Hypothalamus (tissue), 51 donors: ENCODE measurements at regions not wholly inside any gene's neighbourhood (a gene's known extent, or its start where the extent isn't known, plus 50 kb on each side); places are given as distances from the start of the nearest gene placed in this dataset.
"Not testable (repeated sequence)": the region's sequence is repeated elsewhere in the genome, so short reads cannot be mapped to it uniquely, and the experiment has no call there.

Source experiments
- DNase-seq, 51 donors: peaks; one replicate each; lab custom pipeline; 2025; lab: John Stamatoyannopoulos, UW

DNA sequence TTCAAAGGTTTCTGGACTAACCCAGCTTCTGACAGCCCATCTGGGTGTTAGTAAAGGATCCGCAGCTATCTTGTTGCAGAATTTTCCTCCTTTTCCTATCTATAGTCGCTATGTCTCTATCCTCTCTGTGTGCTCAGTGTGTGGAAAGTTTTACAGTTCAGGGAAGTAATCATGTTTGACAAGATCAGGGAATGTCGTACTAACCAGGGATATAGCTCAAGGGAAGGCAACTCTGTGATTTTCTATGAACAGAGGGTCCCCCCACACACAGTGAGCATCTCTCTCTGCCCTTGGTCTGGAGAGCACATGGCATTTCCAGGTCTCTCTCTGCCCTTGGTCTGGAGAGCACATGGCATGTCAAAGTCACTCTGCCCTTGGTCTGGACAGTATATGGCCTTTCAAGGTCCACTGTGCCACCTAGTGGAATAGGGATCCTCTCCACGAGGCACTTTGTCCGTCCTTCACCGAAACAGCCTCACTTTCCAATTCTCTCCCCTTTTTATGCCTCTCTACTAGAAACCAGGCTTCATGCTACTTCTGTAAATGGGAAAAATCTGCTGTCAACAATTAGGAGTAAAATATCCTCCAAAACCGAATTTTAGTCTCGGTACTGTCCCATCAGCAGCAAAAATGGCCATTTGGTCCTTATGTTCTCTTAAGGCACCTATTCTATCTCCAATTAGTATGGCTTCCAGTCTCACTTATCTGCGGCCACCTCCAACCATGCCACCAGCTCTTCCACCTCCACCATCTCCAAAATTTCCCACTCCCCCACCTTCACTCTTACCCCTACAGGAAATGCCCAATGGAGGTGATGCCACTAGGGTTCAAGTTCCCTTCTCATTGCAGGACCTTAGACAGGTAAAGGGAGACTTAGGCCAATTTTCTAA is 88.7 kb downstream of the IGLL5 start:
- DNase-seq: no peak

DNA sequence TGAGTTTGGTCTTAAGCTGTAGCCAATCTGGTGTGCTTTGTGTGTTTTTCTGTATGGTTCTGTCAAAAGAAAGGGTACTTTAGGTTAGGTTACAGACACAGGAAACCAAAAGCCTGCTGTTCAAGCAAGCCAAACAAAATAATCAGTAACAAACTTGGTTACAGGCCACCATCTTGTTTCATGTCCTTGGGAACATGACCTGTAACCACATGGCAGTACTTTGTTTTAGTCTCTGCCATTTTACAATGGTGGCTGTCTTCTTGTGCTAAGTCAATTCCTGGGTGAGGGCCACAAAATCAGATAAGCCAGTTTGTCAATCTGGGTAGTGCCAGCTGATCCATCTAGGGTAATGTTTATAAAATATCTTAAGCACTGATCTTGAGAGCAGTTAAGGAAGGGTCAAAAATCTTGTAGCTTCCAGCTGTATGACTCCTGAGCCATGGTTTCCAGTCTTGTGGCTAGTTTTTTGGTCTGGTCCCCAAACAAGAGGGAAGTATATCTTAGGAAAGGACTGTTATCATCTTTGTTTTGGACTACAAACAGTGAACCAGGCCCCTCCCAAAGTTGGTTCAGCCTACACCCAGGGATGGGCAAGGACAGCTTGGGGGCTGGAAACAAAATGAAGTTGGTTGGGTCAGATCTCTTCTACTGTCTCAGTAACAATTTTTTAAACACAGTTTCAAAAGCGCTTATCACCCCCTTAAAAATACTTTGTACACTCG is 90.0 kb downstream of the IGLL5 start:
- DNase-seq: no peak

DNA sequence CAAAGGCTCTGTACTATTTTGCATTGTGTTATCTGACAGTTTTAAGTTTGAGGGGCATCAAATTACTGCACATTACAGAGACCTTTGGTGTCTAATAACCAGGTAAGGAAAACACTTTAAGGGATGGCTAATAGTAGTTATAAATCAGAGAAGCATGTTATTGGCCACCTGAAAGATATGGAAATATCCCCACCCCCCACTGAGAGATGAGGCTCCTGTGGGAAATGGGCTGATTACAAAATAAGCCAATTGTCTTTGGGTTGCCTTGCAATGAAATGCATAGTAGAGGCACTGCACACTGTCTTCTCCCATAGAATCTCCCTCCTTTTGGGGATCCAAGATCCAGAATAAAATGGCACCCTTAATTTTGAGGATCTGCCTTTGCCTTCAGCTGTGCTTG is 91.0 kb downstream of the IGLL5 start:
- no peak for DNase-seq

DNA sequence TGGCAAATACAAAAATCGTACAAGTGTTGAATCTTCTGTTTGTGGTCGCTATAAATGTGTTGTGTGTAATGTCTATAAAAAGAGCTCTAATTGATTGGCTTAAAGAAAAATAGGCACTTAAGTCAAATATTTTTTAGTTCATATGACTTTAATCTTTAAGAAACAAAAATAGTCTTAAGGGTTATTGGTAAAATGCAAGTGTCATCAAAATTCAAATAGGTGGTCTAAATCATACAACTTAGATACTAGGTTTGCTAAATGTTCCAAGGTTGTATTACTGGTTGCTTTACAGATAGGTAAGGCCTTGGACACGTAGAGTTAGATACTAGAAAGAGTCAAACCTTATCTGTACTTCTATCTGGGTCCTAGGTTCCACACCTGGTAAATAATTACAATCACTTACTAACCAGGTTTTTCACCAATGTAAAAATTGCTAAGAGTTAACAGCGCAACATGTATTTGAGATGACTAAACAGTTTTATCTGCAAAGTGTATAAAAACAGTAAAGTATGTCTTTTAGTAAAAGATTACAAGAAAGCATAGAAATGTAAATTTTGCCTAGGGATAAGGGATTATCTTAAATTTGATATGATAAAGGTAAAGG is 91.1 kb upstream of the GNAZ start:
- no peak for DNase-seq

DNA sequence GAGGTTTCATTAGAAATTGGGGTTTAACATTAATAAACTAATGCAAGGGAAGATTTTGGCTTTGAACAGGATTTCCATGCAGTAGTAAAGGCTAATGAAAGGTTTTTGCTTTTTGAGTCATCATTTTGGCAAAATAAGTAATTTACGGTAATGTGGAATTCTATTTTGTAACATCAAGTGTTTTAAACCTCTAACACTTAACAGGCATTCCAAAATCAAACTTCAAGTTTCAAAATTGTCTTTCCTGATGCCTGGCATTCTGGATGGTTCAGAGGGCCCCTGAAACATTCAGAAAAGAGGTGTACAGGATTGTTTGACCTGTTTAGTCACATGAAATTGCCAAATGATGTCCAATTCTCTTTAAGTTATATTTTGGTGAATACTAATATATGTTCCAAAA is 90.4 kb upstream of the GNAZ start:
- DNase-seq: no peak

DNA sequence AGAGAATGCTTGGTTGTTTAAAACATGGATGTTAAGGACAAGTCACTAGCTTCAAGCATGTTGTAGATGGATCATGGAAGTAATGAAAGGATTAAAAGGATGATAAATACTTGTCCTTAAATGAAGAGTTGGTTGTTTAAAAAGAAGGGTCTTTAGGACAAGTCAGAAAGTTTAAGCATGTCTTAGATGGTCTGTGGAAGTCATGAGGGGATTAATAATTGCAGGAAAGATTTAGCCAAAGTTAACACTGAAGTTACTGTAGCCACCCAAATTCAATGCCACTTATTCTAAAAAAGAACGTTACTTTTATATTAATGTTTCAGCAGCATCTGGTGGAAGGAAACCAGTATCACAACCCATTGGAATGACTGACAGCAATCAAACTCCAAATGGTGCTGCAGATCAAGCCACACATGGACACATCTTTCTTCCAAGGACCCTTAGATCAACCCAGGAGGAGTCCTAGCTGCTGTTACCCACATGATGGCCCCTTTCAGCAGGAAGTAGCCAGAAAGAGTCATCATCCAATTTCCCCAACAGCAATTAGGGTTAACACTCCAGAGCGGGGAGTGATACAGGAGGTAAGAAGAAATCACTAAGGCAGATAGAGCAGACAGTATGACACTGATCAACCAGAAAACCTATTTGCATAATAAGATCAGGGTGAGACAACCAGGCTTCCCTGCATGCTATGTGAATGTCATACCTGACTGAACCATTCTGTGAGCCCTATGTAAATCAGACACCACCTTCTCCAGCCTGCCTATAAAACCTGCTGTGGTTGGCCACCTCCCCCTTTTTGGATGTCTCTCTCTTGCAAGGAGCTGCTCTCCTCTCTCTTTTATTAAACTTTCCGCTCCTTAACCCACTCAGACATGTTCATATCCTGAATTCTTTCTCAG is 88.4 kb upstream of the GNAZ start:
- DNase-seq: no peak

DNA sequence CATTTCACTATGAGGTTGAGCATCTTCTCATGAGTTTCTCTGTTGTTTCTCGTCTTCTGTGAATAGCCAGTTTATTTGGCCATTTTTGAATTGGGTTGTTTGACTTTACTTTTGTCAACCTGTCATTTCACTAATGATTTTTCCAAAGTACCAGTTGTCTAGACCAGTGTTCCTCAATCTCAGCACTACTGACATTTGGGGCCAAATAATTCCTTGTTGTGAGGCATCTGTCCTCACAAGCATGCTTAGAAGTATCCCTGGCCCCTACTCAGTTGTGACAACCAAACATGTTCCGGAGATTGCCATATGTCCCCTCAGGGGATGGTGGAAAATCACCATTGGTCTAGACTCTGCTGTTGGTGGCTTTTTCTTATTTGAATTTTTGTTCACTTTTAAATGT is 87.7 kb upstream of the GNAZ start:
- no peak for DNase-seq

DNA sequence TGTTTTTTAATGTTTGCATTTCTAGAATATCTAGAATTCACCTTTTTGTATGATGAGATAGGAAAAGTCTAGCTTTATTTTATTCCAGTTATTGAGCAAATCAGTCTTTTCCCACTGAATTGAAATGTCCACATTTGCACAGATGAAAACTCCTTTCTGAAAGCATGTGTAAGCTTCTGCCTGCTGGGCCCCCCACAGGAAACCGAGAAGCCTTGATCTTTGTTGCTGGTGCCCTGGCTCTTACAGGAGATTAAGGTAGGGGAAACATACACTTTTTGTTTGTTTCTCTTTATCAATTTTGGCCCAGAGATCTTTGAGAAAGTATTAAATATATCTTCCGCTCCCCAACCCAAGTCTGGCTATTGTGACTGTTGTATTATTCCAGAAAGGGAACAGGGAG is 87.2 kb upstream of the GNAZ start:
- no peak for DNase-seq

DNA sequence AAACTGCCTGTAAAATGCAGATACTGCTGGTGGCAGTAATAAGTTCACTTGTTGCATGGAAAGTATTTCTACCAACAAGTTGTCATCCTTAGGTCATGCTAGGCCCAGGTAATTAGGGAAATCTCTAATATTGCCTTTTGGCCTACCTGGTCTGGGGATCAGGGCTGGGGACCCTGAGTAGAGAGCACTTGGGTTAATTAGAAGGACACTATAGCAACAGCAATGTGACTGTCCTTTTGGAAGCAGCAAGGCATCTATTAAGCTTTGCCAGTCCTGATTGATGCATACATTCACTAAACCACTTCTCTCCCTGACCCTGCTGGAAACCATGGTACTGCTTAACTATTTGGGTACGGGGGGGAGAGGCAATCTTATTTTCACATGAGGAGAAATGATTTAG is 86.5 kb upstream of the GNAZ start:
- DNase-seq: no peak

DNA sequence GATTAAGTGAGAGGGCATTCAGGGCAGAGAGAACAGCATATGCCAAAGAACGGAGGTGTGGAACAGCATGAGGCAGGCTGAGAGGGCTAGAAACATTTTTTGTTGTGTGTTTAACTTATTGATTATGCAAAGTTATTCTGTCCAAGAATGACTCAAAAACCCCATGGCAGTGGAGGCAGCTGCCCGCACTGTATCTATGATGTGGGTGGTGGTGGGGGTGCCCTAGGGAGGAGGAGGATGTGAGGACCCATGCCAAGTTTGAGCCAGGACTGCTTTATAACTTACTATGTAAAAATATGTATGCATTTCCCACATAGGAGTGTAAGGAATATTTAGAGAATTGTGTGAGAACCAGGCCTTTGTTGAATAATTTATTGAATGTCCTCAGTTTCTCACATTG is 85.4 kb upstream of the GNAZ start:
- DNase-seq: no peak

DNA sequence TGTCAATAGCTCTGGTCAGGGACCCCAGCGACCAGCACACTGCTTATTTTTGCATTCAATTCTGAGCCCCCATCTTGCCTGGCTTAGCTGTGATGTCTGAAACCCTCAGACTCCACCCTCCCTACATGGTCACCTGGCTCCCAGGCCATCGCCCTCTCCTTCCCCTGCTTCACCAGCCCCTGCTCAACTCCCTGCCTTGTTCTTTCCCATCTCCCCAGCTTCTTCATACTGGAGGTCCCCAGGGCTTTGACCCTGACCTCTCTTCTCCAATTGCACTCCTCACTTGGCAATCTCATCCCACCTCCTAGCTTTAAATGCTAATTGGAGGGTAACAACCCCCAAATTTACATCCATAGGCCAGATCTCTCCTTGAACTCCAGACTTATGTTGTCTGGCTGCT is 84.3 kb upstream of the GNAZ start:
- DNase-seq: no peak

DNA sequence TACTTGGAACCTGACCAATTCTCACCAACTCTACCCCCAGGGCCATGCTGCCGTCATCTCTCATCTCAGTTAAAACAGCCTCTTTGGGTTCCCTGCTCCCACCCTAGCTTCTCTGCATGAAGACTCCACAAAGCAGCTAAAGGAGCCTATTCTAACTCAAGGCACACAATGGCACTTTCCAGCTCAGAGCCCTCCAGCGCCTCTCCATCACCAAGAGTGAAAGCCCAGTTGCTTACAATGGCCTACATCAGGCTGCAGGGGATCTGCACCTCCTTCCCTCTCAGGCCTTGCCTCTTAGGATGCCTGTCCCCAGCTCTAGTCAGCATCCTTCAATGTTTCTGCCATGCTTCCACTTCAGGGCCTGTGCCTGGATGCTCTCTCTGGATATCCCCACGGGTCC is 83.7 kb upstream of the GNAZ start:
- DNase-seq: no peak

DNA sequence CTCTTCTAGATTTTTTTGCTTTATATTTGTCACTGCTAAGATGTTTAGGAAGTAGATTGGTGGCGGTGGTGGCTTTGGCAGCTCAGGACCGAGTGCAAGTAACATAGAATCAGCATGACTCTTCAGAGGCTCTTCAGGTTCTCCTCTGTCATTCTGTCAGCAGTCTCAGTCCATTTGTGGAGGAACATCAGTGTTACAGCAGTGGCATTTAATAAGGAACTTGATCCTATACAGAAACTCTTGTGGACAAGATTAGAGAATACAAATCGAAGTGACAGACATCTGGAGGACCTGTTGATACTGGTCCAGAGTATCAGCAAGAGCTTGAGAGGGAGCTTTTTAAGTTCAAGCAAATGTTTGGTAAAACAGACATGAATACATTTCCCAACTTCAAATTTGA is 82.2 kb upstream of the GNAZ start:
- no peak for DNase-seq

DNA sequence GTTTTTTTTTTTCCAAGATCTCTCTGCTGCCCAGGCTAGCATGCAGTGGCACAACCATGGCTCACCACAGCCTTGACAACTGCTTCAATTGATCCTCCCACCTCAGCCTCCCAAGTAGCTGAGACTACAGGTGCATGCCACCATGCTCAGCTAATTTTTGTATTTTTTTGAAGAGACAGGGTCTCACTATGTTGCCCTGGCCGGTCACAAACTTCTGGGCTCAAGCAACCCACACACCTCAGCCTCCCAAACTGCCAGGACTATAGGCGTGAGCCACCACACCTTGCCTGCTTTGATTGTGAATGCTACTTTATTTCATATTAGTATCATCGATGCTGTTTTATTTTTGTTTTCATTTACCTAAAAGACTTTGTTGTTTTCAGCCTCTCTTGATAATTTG is 81.5 kb upstream of the GNAZ start:
- DNase-seq: no peak

DNA sequence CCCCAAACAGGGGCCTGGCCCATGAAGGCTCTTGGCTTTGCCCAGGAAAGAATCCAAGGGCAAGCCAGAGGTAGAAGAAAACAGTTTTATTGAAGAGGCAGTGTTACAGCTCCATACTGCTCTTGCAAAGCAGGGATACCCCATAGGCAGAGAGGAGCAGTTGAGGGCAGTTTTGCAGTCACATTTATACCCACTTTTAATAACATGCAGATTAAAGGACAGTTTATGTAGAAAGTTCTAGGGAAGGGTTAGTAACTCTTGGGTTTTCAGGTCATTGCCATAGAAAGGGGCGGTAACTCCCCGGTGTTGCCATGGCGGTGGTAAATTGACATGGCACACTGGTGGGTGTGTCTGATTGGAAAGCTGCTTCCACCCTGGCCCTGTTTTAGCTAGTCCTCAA is 80.5 kb upstream of the GNAZ start:
- DNase-seq: no peak

DNA sequence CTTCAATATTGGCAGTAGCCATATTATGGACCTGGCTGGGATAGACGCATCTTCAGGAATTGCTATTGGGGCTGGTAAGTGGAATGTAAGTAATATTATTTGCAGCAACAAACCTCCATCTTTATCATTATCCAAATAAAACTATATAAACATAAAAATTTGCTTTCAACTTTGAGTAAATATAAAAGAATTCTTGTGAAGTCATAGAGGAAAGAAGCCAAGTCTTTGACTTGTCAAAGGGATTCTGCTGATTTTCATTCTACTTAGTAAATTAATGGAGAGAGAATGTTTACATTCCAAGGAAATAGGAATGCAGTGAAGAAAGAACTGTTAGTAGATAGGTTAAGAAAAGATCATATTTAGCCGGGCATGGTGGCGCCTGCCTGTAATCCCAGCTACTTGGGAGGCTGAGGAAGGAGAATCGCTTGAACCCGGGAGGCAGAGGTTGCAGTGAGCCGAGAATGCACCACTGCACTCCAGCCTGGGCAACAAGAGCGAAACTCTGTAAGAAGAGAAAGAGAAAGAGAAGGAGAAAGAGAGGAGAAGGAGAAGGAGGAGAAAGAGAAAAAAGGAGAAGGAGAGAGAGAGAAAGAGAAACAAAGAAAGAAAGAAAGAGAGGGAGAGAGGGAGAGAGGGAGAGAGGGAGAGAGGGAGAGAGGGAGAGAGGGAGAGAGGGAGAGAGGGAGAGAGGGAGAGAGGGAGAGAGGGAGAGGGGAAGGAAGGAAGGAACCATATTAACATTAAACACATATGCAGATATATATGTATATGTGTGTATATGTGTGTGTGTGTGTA is 79.4 kb upstream of the GNAZ start:
- not testable (repeated sequence) for DNase-seq

DNA sequence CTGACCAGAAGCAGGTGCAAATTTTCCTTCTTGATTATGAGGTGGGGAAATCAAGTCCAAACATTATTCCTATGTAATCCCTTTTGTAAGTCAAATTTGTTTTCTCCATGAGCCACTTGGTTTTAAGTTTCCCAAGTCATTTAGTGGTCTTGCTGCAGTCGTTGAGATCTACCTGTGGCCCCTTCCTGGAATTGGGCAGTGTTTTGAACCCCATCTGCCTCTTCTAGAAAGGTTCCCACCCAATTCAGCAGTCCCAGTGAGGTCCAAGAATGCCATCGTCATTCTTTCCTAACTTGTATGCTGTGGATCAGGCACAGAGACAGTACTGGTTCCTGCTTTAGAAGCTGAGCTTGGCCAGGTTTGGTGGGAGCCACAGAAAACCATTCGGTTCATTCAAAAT is 77.8 kb upstream of the GNAZ start:
- no peak for DNase-seq

DNA sequence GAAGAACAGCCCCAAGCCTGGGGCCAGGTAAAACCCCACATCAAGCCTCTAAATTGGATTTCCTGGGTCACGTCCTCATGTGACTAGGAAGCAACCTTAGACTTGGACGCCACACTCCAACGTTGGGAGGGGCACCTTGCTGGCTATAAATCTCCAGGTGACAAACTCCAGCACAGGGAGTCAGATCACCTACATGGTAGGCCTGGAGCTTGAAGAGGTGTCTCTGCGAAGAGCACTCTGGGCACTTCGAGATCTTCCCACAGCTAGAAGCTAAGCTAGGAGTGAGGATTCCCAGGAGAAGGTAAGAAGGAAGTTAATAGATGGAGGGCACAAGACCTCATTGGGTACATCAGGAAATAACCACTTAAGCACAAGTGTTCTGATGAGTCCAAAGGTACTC is 77.1 kb upstream of the GNAZ start:
- DNase-seq: no peak

DNA sequence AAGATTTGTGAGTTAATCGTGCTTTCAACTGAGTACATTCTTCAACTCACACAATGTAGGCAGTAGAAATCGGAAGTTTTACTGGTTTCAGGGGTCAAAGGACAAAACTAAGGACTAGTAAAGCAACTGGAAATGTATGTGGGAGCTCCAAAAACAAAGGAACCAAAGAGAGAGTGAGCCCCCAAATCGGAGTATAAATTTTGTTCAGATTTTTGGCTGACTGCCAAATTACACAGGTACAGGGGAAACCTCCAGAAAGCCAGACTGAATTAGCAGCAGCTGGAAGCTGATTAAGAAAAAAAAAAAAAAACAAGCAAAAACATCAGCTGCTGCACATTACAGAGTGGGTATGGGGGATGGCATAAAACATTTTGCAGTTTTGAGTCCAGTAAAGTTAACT is 75.2 kb upstream of the GNAZ start:
- no peak for DNase-seq
